Right lung (tissue), 2 donors: ENCODE measurements at regions not wholly inside any gene's neighbourhood (a gene's known extent, or its start where the extent isn't known, plus 50 kb on each side); places are given as distances from the start of the nearest gene placed in this dataset.
A peak's percentile ranks its signal among the peaks of the same experiment; 100 is the strongest.

Experiments used
- DNase-seq, 2 donors: peaks; one replicate each; pipeline ENCODE4 v3.0.0-alpha.2; 2013

- no peak for DNase-seq
Observed at GRCh38 chr5:103646698-103647614, 84.4 kb upstream of the NUDT12 start.

DNA sequence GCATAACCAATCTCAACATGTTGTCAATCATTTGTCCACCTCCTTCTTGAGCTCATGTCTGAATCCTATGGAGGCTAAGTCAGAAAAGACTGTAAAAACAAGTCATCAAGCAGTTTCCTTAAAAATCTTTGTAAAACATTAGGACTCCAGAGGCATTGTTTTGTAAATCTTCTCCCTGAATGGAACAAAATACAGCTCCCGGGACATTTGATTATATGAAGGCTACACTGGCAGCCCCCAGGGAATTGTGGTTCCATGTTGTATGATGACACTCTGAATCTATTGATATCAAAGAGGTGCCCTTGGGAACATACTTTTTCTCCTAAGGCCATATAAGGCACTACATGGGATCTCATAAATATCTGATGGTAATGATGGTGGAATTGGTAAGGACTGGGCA lies 83.2 kb upstream of the NUDT12 start:
- DNase-seq, result no peak

- no peak for DNase-seq
Observed at GRCh38 chr5:103638979-103639378, 76.4 kb upstream of the NUDT12 start.

- DNase-seq, result no peak
Observed at GRCh38 chr5:103624675-103625074, 62.1 kb upstream of the NUDT12 start.

GRCh38 chr5:103624035-103624480 lies 61.5 kb upstream of the NUDT12 start:
- DNase-seq, result peak; percentile 67 to 78

GRCh38 chr5:103623425-103623824 lies 60.8 kb upstream of the NUDT12 start:
- no peak for DNase-seq

DNA sequence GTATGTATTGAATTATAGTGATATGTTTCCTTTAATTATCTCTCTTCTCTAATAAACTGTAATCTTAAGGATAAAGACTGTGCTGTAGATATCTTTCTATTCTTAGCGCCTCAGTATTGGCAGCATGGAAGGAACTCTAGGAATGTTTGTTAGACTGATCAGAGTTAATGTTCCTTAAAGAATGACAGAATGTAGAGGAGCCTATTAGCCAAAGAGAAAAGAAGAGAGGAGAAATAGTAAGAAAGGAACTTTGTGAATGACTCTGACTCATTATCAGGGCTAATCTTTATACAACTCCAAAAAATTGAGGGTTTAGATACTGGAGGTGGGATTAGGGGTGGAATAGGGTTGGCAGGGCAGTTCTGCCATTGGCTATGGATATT lies 59.0 kb upstream of the NUDT12 start:
- no peak for DNase-seq

DNA sequence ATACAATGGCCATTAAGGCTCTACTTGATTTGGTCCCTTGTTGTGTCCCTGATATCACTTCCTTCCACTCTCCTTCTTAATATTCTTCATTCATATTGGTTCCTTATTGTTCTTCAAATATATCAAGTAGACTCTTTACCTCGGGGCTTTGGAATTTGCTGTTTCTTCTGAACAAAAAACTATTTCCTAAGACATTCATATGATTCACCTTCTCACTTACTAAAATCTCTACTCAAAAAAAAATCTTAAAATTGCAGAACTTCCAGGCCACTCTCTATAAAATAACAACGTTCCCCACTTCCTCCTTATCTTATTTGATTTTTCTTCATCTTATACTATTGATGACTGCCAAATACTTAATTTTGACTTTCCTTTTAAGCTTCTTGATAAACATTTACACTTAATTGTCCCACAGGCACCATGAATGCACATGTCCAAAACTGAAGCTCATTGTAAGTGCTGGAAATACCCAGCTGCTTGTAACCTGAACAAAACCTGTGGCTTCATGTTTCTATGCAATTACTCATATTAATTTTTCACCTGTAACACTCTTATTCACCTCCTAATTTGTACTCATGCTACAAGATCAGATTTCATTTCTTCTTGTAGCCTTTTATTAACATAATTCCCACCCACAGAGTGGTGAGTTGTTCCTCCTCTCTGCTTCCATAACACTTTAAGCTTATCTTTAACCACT lies 58.4 kb upstream of the NUDT12 start:
- DNase-seq, result no peak

- DNase-seq, result peak in 1 of 2 donors; percentile 15
Observed at GRCh38 chr5:103617913-103618312, 55.3 kb upstream of the NUDT12 start.

DNA sequence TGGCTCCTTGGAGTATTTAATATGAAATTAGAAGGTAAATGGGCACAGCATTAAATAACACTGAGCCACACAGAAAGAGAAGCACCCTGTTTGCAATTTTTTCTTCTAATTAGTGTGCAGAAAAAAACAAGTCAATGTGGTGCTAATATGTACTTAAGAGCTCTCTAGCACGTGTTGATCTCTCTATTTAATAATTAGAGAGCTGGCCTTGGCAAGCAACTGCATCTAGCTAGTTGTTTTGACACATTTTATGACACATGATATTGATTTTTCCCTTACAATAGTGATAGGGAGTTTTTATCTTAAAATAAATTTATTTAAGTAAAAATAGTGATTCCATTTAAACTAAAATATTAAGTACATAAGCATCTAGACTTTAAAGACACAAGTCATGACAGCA lies 54.5 kb upstream of the NUDT12 start:
- no peak for DNase-seq

GRCh38 chr5:103612545-103612944 lies 50.0 kb upstream of the NUDT12 start:
- DNase-seq, result no peak
